ENCODE measurements at regions not wholly inside any gene's neighbourhood (a gene's known extent, or its start where the extent isn't known, plus 50 kb on each side); places are given as distances from the start of the nearest gene placed in this dataset.

GRCh38 chr11:13885083-13885482 lies 77.4 kb upstream of the SPON1 start:
- Histone ChIP-seq H3K36me3 (ENCODE audit: control insufficient read depth in 2 of 2, extremely low read depth in 1 of 2, insufficient read depth in 2 of 2, low read length in 2 of 2) (no peaks in the 10 kb centered on the region), H3K9me3 (ENCODE audit: control insufficient read depth, low read depth, low read length) (no peaks in the 10 kb centered on the region), H3K27ac (ENCODE audit: control insufficient read depth, insufficient read depth, low read length) (no peak overlapping the region), H3K4me1 (ENCODE audit: control insufficient read depth, extremely low read depth, insufficient read depth, low read length) (peaks cover 18% of the 10 kb centered on the region), H3K4me3 (ENCODE audit: control insufficient read depth in 2 of 3, extremely low read depth in 1 of 3, insufficient read depth in 2 of 3, low read depth in 1 of 3, low read length in 3 of 3) (no peak overlapping the region), H4K20me1 (ENCODE audit: control insufficient read depth, extremely low read depth, insufficient read depth, low read length) (no peaks in the 10 kb centered on the region), H3K4me2 (ENCODE audit: control insufficient read depth, extremely low read depth, insufficient read depth, low read depth, low read length) (peak overlapping the region; percentile 31), H3K9me1 (ENCODE audit: control insufficient read depth, extremely low read depth, insufficient read depth, low read length) (no peaks in the 10 kb centered on the region), H2AFZ (ENCODE audit: control insufficient read depth, low read length) (no peak overlapping the region), H3K79me2 (ENCODE audit: control insufficient read depth, insufficient read depth, low read length) (no peaks in the 10 kb centered on the region), H3K9ac (ENCODE audit: control insufficient read depth, extremely low read depth, insufficient read depth, low read length) (no peak overlapping the region), H3K27me3 (ENCODE audit: control insufficient read depth, extremely low read depth, insufficient read depth, low read length) (no peaks in the 10 kb centered on the region)
- FAIRE-seq (peak; percentile 55), DNase-seq (ENCODE audit: low read depth, low spot score) (no peak)
- dilution Hi-C loops (cut with MboI; ENCODE audit: extremely low pct_ligation_motif_present, low sequenced_read_pairs), result no loop called here
- TF ChIP-seq EZH2 (IDR thresholded peaks at IDR 0.05; ENCODE audit: low read length), result no peak
- TF ChIP-seq, protein P1, sequence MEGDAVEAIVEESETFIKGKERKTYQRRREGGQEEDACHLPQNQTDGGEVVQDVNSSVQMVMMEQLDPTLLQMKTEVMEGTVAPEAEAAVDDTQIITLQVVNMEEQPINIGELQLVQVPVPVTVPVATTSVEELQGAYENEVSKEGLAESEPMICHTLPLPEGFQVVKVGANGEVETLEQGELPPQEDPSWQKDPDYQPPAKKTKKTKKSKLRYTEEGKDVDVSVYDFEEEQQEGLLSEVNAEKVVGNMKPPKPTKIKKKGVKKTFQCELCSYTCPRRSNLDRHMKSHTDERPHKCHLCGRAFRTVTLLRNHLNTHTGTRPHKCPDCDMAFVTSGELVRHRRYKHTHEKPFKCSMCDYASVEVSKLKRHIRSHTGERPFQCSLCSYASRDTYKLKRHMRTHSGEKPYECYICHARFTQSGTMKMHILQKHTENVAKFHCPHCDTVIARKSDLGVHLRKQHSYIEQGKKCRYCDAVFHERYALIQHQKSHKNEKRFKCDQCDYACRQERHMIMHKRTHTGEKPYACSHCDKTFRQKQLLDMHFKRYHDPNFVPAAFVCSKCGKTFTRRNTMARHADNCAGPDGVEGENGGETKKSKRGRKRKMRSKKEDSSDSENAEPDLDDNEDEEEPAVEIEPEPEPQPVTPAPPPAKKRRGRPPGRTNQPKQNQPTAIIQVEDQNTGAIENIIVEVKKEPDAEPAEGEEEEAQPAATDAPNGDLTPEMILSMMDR (optimal IDR thresholded peaks at IDR 0.05 in 1 of 3, IDR thresholded peaks at IDR 0.05 in 1 of 3, conservative IDR thresholded peaks at IDR 0.05 in 1 of 3; ENCODE audit: extremely low read depth in 1 of 3, insufficient read depth in 2 of 3, low read length in 3 of 3), result no peak

GRCh38 chr11:13889552-13890249 lies 72.8 kb upstream of the SPON1 start:
- no peak overlapping the region for H3K4me2 ChIP-seq (ENCODE audit: control insufficient read depth, extremely low read depth, insufficient read depth, low read depth, low read length)
- no peaks in the 10 kb centered on the region for H3K9me3 ChIP-seq (ENCODE audit: control insufficient read depth, low read depth, low read length)
- DNase-seq (ENCODE audit: low read depth, low spot score) (no peak), FAIRE-seq (no peak)
- H3K4me1 ChIP-seq (ENCODE audit: control insufficient read depth, extremely low read depth, insufficient read depth, low read length), result peaks cover 5% of the 10 kb centered on the region
- no peak overlapping the region for H3K9ac ChIP-seq (ENCODE audit: control insufficient read depth, extremely low read depth, insufficient read depth, low read length)
- no peaks in the 10 kb centered on the region for H3K9me1 ChIP-seq (ENCODE audit: control insufficient read depth, extremely low read depth, insufficient read depth, low read length)
- no peaks in the 10 kb centered on the region for H3K79me2 ChIP-seq (ENCODE audit: control insufficient read depth, insufficient read depth, low read length)
- no peak for TF ChIP-seq EZH2 (IDR thresholded peaks at IDR 0.05; ENCODE audit: low read length)
- TF ChIP-seq, protein P1 (optimal IDR thresholded peaks at IDR 0.05 in 1 of 3, IDR thresholded peaks at IDR 0.05 in 1 of 3, conservative IDR thresholded peaks at IDR 0.05 in 1 of 3; ENCODE audit: extremely low read depth in 1 of 3, insufficient read depth in 2 of 3, low read length in 3 of 3), result no peak
- no peaks in the 10 kb centered on the region for H3K36me3 ChIP-seq (ENCODE audit: control insufficient read depth in 2 of 2, extremely low read depth in 1 of 2, insufficient read depth in 2 of 2, low read length in 2 of 2)
- no peaks in the 10 kb centered on the region for H3K27me3 ChIP-seq (ENCODE audit: control insufficient read depth, extremely low read depth, insufficient read depth, low read length)
- no peak overlapping the region for H3K27ac ChIP-seq (ENCODE audit: control insufficient read depth, insufficient read depth, low read length)
- dilution Hi-C loops (cut with MboI; ENCODE audit: extremely low pct_ligation_motif_present, low sequenced_read_pairs), result no loop called here
- H2AFZ ChIP-seq (ENCODE audit: control insufficient read depth, low read length), result no peak overlapping the region
- no peak overlapping the region for H3K4me3 ChIP-seq (ENCODE audit: control insufficient read depth in 2 of 3, extremely low read depth in 1 of 3, insufficient read depth in 2 of 3, low read depth in 1 of 3, low read length in 3 of 3)
- no peaks in the 10 kb centered on the region for H4K20me1 ChIP-seq (ENCODE audit: control insufficient read depth, extremely low read depth, insufficient read depth, low read length)
